ENCODE measurements at regions not wholly inside any gene's neighbourhood (a gene's known extent, or its start where the extent isn't known, plus 50 kb on each side); places are given as distances from the start of the nearest gene placed in this dataset.
A peak's percentile ranks its signal among the peaks of the same experiment; 100 is the strongest.

DNA sequence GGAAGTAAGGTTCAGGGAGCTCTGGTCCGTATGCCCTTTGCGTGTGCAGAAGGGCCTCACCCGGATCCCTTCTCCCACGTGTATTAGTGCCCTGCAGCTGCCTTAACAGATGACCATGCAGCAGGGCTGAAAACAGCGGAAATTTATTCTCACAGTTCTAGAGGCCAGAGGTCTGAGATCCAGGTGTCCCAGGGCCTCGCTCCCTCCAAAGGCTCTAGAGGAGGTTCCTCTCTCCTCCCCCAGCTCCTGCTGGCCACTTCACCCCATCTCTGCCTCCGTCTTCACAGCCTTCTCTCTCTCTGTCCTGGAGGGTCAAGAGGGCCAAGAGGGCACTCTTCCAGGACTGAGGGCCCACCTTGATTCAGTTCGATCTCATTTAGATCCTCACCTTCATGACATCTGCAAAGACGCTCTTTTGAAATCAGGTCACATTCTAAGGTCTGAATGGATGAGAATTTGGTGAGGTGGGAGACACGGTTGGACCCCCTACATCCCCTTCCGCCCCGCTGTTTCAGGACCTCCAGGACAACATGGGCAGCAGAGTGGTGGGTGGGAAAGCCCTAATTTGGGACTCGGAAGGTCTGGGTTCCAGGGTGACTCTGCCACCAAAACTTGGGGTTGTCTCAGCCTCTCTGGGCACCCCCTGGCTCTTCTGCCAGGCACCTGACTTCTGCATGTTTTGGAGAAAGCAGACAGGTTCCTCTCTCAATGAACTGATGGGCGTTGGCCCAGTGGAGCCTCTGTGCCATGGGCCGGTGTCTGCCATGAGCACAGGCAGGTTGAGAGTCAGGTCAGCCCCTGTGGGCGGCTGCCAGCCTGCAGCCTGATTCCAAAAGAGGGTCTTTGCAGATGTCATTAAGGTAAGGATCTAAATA is 361.2 kb downstream of the SEC14L1 start:
- DNase-seq (ENCODE audit: low read depth) = no peak

DNA sequence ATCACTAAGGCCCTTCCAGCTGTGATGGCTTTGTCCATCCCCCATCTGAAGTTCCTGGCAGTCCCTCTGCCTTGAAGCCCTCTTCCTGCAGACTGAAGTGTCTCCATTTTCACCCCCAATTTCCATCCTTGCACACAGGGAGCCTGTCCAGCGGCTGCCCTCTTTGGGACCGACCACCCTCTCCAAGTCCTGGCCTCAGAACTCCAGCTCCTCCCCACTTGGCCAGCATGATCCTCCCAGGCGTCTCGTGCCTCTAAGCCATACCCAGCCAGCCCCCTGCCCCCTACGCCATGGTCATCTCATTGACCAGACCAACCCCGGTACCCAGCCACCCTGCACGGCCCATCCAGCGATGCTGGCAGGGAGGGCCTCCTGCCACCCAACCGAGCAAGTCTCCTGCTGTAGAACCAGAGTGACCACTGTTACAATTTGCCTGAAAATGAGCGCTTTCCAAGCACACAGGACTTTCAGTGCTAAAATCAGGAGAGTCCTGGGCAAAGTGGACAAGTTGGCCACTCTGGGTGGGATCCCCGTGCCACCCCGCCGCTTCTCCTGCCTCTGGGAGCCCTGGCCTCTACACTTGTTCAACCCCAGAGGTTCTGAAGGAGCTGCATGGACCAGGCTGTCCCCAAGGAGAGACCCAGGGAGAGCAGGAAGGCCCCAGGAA is 362.0 kb downstream of the SEC14L1 start:
- no peak for DNase-seq (ENCODE audit: low read depth)

DNA sequence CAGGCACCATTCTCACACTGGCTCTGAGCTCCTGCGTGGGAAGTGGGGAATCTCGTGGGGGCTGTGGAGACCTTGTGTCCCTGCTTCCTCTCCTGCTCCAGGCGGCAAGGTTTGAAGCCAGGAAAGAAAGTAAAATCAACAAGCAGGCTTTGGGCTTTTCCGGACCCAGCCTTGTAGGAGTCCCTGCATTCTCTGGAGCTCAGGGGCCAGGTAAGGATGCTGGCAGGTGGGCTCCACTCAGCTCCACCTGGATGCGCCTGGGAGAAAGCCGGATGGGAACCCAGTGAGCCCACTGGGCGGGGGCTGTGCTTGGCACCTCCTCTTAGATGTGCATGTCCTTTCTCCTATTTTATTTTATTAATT is 362.5 kb downstream of the SEC14L1 start:
- no peak for DNase-seq (ENCODE audit: low read depth)

DNA sequence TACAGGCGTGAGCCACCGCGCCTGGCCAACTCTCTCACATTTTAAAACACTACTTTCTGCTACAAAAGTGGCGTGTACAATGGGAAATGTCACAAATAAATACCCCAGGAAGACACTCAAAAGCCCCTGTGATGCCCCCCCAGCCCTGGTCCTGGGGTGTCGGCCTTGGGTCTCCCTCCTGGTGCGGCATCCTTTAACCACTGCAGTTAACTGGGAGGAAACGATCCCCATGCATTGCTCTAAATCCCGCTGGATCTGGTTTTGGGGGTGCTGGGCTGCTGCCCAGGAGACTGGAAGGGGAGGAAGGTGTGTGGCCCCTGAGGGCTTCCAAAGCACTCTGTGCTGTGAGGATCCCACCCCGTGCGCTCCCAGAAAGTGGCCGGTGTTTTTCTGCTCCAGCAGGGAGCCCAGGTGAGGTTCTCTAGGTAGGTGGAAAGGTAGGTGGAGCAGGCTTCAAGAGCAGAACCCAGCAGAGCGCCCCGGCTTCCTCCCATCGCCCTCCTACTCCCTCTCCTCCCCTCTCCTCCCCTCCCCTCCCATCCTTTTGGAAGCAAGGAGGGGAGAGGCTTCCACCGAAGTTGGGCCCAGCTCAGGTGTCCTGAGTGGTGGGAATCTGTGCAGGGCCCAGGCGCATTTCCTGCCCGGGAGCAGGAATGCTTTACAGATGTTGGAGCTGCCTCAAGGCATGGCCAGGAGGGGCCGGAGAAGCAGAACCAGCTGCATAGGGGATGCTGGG is 363.3 kb downstream of the SEC14L1 start:
- no peak for DNase-seq (ENCODE audit: low read depth)

DNA sequence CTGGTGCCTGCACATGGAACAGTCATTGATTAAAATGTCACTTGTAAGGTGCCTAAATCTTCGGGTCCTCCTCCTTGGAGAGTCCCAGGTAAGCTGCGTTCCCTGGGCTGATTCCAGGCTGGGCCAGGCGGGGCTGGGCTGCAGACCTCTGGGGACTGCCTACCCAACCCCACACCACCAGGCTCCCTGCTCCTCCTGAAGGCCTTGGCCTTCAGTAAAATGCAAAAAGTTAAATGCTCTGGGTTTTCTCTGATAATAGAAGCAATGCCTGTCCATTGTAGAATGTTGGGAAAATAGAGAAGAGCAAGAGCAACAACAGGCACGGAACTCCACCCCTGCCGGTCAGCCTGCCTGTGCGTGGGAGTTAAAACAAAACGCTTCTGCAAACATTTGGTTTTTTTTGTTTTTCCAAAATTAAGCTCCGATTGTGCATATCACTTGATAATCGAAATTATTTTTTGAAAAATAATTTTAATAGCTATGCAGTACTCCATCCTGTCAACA is 363.9 kb downstream of the SEC14L1 start:
- no peak for DNase-seq (ENCODE audit: low read depth)

DNA sequence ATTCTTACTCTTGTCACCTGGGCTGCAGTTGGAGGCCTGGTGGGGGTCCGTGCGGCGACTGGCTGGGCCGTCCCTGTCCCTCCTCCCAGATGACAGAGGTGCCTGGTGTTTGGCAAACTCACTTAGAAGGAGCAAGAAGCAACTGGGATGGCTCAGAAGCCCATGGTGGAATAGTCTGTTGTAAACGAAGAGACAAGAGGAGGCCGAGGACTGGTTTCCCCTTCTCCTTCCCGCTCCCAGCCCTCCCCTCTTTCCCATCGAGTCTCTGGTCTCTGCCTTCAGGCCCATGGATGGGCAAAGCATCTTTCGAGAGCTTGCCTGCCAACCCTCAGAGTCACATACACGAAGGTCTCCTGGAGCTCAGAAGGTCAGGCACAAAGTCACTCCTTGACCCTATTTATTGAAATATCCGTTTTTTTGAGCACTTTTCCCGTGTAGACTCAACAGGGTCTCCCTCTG is 364.4 kb downstream of the SEC14L1 start:
- DNase-seq (ENCODE audit: low read depth) = no peak

DNA sequence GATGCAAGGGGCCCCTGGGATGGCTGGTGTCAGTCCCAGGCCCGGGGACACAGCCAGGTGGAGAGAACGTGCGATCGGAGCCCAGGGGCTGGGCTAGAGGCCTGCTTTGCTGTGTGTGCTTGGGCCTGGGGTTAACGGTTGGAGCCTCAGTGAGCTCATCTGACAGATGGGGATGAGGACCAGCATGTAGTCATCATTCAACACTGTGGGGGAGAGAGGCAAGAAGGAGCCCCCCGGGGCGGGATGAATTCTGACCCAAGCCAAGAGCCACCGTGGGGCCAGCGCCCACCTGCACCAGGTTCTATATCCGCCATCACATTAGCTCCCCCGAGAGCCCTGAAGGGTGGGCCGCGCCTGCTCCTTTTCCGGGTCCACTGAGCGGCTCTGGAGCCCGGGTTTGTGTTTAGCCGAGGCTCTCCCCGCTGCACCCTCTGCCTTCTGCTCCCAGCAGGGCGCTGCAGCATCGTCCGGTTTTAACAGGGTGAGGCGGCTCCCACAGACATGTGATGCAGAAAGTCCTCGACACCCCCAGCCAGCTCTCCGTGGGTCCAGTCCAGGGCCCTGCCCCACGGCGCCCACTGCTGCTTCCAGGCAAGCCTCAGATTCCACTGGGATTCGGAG is 365.7 kb downstream of the SEC14L1 start:
- no peak for DNase-seq (ENCODE audit: low read depth)

DNA sequence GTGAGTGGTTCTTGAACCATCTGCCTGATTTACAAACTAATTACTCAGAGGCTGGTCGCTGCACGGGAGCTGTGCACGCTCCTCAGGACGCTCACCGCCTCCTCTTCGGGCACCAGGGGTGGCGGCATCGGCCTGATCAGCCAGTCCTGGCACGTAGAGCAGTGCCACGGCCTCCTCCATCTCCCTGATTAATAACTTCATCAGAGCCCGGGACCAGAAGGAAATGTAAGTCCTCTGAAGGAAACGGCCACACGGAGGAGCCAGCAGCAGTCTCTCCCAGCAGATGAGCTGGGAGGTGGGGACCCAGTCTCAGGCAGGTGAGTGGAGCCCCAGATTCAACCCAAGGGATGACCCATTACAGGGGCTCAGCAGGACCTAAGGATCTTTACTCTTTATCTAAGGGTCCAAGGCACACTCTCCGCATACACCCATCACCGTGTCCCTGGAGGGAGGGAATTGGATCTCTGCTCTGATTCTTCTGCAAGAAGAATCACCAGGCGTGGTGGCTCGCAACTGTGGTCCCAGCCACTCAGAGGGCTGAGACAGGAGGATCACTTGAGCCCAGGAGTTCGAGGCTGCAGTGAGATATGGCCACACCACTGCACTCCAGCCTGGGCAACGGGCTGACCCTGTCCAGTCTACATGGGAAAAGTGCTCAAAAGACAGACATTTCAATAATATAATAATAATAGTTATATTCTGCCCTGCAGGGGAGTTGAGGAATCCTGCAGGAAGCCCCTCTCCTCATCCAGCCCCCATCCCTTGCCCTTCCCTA is 366.5 kb downstream of the SEC14L1 start:
- DNase-seq (ENCODE audit: low read depth) = no peak

DNA sequence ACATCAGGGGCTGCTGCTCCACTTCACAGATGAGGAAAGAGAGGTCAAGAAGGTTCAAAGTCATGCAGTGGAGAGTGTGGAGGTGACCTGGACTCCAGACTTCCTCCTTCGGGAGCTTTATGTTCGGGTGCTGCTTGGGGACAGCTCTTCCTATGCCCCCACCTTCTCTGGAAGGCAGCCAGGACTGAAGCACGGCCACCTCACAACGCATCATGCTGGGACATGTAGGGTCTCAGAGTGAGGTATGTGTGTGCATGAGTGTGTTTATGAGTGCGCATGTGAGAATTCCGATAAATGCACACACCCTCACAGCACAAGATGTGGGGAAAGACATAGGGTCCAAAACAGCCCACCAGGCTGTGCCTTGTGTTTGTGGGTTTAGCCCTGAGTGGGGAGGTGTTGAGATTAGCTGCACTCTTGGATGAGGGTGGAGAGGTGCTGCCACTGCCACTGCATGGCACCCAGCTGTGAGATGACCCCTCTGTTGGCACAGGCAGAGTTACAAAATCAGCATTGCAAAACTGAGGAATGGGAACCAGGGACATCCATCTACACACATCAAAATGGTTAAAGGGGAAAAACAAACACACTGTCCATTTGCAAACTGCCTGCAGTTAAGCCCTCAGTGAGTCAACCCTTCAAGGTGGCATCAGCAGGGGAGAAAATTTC is 367.4 kb downstream of the SEC14L1 start:
- DNase-seq (ENCODE audit: low read depth) = no peak

DNA sequence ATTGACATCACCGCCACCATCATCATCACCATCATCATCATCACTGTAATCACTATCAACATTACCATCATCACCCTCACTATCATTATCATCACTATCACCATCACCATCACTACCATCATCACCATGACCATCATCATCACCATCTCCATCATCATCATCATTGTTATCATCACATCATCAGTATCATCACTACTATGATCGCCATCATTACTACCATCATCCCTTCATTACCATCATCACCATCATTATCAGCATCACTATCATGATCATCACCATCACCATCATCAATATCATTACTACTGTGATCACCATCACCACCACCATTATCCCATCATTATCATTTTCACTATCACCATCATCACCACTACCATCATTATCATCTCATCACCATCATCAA is 368.3 kb downstream of the SEC14L1 start:
- no peak for DNase-seq (ENCODE audit: low read depth)

DNA sequence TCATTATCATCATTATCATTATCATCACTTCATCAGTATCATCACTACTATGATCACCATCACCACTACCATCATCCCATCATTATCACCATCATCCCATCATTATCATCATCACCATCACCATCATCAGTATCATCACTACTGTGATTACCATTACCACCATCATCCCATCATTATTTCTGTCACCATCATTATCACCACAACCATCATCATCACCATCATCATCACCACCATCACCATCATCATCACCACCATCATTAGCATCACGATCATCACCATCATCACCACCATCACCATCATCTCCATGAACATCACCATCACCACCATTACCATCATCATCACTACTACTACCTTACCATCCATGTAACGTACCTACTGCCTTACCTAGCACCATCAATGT is 368.8 kb downstream of the SEC14L1 start:
- DNase-seq (ENCODE audit: low read depth) = no peak

DNA sequence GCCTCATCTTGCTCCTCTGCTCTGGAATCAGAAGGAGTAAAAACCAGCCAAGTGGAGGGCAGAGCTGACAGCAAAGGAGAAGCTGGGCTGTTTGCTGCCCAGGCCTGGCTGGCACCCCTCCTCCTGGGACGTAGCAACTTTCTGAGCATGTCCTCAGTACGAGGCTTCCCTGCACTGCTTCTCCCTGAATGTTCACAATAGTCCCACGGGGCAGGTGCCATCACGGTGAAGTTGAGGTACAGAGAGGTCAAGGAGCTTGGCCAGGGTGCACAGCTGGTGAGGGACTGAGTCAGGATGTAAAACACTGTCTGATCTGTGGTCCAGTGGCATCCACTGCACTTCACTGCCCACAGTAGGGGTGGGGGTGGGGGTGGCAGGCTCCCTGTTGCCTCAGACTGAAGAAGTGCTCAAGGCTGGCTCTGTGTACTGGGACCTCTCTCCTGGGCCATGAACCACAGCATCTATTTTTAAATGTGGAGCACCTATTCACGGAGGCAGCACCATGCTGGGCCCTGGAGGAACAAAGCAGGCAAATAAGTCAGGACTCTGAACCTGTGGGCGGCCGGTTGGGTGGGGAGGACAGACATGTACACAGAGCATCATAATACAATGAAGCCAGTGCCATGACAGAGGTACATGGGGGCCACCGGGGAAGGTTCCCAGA is 369.5 kb downstream of the SEC14L1 start:
- DNase-seq (ENCODE audit: low read depth) = no peak

DNA sequence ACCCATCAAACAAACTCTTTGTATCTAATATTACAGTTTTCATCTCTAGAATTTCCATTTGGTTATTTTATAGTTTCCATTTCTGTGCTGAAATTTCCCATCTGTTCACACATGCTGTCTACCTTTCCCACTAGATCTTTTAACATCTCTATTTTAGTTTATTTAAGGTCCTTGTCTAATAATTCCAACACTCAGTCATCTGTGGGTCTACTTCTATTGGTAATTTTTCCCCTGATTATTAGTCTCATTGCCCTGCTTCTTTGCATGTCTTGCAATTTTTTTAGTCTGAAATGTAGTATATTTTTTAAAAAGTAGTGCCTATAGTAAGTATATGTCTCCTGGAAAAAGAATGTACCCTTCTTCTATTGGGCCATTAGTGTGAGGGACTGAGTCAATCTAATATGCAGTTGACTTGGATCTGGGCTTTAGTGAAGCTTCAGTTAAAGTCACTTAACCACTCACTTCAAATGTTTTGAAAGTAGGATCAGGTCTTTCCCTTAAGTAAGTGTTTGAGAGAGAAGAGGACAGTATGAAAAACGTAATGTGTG is 370.8 kb downstream of the SEC14L1 start:
- DNase-seq (ENCODE audit: low read depth) = no peak

DNA sequence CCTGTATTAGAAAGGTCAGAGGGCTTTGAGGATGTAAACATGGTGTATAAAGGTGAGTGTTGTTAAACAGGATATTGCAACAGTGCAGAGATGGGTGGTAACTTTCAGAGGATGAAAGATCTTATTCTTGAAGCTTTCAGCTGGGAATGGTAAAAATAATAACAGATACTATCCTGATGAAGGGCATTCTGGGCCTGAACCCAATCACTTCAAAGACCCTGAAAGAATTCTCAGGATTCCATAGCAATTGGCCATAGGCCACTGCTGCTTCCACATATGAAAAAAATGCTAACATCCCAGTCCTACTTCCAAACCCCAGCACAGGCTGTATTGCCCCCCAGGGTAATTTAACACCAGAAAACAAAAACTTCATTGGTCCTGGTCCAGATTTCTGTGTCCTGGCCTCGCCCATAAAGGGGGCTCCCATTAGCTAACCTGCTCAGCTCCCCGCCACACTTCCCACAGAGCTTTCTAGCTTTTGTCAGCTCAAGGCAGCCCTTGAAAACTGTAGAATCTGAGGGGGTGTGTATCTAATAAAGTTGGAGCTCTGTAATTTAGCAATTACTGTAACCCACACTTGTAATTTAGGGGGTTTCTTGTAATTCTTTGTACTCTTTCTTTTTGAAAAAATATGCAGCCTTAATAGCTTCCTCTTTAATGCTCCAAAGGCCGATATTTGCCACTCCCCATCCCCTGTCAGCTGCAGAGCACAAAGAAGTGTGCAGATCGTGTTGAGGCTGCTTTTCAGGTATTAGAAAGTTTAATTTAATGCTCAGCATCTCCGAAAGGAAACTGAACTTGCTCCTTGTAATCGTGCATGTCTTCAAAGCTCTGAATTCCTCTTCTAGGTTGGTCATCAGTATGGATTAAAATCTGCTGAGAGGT is 371.5 kb downstream of the SEC14L1 start:
- DNase-seq (ENCODE audit: low read depth) = no peak

DNA sequence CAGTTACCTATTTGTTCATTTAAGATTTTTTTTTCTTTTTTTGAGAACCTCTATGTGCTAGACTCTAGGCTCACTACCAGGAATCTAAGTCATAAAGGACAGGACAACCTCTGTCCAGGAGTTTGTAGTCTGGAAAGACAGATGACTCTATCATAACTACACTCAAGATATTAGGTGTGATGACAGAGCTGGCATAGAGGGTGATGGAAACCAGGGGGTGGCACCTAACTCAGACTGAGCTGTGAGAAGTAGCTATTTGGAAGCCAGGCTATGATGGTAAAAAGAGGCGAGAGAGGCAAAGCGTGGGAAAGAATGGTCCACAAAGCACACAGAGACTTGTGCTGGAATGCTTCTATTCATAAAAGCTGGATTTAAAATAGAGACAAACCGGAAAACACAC is 372.3 kb downstream of the SEC14L1 start:
- DNase-seq (ENCODE audit: low read depth) = no peak

DNA sequence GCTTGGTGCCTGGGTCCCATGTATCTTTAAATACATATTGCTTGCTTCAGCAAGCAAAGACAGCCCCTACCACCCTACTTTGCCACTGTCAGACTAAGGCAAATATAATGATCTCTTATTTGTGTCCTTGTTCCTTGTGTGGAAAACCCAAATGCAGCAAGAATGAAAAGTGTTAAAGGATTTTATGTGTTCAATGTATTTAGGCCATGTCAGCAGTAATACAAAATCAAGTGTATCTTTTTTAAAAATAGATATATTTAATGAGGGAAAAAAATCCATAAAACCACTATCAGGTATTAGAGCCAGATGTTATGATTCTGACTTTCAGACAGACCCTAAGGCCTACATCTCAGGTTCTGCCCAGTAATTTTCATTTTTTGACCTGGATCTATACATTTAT is 374.5 kb downstream of the SEC14L1 start:
- DNase-seq (ENCODE audit: low read depth) = no peak

DNA sequence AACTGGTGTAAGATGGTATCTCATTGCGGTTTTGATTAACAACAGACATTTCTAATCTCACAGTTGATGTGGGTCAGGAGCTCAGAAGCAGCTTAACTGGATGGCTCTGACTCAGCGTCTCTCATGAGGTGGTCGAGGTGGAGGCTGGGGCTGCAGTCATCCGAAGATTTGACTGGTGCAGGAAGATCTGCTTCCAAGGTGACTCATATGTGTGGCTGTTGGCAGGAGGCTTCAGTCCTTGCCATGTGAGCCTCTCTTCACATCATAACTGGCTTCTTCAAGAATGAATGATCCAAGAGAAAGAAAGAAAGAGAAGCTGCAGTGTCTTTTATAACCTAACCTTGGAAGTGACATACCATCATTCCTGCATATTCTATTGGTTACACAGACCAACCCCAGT is 376.1 kb downstream of the SEC14L1 start:
- DNase-seq (ENCODE audit: low read depth) = peak; percentile 18

DNA sequence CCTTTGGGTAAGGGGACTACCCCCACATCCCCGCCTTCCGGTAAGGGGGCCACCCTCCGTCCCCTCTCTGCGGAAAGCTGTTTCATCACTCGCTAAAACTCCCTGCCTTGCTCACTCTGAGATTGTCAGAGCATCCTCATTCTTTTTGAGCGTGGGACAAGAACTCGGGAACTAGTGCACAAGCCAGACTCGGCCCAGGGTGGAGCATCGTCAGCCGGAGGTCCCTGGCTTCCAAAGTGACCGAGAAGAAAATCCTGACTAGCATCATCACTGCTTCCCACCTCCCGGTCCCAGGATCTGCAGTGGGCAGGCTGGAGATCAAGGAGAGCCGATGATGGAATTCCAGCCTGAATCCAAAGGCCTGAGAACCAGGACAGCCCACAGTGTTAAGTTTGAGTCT is 380.3 kb downstream of the SEC14L1 start:
- DNase-seq (ENCODE audit: low read depth) = no peak

DNA sequence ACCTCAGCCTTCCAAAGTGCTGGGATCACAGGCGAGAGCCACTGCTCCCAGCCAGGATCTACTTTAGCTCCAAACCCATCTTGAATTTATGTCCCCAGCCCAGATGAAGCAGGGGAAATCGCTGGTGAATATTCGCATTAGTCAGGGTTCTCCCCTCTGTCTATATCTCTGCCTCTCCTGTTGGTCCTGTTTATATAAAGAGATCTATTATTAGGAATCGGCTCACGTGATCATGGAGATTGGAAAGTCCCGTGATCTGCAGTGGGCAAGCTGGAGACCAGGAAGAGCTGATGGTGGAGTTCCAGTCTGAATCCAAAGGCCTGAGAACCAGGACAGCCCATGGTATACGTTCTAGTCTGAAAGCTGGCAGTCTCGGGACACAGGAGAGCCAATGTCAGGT is 382.8 kb downstream of the SEC14L1 start:
- no peak for DNase-seq (ENCODE audit: low read depth)
